NCI-H345 (cell line): ENCODE measurements at regions not wholly inside any gene's neighbourhood (a gene's known extent, or its start where the extent isn't known, plus 50 kb on each side); places are given as distances from the start of the nearest gene placed in this dataset.

Source experiments
- DNase-seq: peaks from one replicate; lab custom pipeline; 2025; lab: John Stamatoyannopoulos, UW

DNA sequence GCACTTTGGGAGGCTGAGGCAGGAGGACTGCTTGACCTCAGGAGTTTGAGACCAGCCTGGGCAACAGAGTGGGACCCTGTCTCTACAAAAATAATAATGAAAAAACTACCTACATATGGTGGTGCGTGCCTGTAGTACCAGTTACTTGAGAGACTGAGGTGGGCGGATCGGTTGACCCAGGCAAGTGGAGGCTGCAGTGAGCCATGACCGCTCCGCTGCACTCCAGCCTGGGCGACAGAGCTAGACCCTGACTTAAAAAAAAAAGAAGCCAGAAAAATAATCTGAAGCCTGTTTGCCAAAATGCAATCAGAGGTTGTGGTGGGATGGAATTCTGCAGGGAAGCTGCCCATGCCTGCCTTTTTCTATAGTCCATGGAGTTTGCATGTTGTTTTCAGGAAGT, 50.4 kb upstream of the GGTA1 start:
- DNase-seq: no peak

DNA sequence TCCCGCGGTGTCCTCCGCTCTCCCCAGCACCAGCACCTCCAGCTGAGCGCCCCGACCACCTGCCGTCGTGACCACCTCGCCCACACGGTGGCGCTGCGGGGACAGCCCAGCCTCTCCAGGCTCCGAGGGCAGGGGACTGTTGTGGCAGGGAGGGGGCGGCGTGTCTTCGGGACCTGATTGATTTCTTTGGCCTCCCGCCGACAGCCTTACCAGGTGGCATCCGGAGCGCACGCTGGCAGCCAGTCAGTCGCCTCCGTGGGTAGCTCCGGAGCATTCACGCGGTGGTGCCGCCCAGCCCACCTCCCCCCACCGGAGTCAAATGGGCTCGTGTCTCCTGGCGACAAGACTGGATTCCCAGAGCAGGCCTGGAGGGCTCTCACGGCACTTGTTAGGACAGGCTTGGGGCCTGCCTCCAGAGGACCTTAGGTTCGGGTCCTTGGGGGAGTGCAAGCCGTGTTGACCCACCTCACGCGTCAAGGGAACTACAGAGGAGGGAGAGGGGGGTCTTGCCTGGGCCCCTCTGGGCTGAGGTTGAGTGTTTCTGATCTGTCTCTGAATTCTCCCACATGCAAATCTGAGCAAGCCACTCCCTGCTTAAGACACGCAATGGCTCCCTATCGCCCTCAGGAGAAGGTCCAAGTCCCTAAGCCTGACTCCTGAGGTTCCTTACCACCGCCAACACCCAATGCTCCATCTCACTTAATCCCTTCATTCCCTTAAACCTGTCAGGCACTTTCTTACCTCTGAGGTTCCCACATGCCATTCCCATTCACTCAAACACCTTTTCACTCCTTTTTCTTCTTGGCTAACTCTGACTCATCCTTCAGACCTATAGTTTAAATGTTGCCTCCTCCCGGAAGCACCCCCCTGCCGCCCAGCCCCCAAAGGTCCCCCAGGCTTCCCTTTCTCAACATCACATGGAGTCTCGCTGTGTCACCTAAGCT, 51.2 kb upstream of the GGTA1 start:
- DNase-seq: peak; percentile 82

DNA sequence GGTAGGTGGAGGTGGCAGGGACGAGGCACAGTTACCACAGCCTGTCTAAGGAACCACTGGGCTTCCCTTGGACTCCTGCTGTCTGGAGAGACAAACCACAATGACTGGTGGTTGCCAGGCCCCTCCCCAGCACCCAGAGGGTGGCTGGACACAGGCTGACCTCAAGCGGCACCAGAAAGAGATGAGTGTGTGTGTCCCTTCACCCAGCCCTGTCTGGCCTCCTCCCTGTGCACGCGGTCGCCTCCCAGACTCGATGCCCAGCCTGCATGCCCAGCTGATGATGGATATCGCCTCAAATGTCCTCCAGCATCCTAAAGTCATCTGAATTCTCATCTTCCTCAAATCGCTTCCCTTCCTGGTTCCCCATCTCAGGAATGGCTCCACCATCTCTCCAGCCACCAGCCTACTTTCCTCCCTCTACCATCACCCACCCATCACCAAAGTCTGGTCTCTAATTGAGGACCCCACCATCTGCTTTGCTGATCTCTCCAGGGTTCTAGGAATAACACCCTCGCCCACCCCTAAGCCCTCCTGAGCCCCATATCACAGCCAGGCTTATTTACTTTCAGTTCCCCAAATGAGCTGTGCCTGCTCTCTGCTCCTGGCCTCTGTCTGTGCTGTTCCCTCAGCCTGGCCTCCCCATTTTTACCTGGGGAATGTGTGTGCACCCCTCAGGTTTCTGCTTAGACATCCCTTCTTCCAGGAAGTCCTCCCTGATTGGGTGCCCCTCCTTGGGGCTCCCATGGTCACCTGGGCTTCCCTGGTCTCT, 52.5 kb upstream of the GGTA1 start:
- DNase-seq: no peak

DNA sequence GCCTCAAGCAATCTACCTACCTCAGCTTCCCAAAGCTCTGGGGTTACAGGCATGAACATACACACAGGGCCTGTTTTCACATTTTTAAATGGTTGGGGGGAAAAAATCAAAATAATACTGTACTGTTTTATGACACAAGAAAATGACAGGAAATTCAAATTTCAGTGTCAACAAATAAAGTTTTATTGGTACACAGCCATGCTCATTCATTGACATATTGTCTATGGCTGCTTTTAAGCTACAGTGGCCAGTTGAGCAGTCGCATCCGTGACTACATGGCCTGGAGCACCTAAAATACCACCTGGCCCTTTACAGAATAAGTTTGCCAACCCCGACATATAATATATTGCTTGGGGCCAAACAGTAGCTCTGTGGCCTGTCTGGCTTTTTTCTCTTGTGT, 56.4 kb upstream of the GGTA1 start:
- no peak for DNase-seq

- no peak for DNase-seq
These were observed 56.9 kb upstream of the GGTA1 start for GRCh38 chr9:121556580-121556979.

GRCh38 chr9:121557581-121558447, 58.2 kb upstream of the GGTA1 start:
- DNase-seq: no peak

DNA sequence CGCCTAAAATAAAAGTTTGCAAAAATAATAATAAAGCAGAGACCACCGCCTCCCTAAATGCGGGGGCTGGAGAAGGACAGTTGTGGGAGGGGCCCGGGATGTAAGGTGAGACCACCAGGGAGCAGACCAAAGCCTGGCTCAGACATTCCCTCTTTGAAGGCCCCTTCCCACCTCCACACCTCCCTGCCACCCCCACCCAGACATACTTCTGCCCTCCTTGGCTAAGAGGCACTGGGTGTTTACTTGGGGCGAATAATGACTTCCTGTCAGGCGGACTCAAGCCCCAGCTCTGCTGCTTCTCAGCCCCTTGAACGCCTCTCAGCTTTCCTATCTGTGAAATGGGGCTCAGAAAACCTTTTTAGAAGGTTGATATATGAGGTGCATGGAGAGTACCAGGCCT, 58.8 kb upstream of the GGTA1 start:
- no peak for DNase-seq

DNA sequence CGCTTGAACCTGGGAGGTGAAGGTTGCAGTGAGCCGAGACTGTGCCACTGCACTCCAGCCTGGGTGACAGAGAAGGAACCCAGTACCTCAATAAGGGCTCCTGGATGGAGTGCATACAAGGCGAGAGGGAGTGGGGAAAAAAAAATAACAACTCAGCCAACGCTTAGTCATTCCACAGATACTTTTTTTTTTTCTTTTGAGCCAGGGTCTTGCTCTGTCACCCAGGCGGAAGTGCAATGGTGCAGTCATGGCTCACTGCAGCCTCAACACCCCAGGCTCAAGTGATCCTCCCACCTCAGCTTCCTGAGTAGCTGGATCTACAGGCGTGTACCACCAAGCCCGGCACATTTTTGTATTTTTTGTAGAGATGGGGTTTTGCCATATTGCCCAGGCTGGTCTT, 59.5 kb upstream of the GGTA1 start:
- no peak for DNase-seq

DNA sequence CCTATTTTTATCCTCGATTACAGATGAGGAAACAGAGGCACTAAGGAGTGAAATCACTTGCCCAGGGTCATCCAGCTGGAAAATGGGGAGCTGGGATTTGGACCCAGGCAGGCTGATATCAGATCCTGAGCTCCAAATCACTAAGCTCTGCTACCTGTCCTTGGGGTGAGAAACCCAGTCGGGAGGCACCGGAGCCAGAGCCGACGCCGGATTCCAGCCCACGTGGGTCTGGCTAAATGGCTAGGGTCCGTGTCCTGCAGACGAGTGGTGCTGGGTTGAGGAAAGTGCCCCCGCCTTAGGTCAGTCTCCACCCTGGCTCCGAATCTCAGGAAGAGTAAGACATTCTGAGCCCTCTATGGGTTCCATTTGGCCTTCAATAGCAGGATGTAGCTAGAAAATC, 61.3 kb upstream of the GGTA1 start:
- DNase-seq: no peak

DNA sequence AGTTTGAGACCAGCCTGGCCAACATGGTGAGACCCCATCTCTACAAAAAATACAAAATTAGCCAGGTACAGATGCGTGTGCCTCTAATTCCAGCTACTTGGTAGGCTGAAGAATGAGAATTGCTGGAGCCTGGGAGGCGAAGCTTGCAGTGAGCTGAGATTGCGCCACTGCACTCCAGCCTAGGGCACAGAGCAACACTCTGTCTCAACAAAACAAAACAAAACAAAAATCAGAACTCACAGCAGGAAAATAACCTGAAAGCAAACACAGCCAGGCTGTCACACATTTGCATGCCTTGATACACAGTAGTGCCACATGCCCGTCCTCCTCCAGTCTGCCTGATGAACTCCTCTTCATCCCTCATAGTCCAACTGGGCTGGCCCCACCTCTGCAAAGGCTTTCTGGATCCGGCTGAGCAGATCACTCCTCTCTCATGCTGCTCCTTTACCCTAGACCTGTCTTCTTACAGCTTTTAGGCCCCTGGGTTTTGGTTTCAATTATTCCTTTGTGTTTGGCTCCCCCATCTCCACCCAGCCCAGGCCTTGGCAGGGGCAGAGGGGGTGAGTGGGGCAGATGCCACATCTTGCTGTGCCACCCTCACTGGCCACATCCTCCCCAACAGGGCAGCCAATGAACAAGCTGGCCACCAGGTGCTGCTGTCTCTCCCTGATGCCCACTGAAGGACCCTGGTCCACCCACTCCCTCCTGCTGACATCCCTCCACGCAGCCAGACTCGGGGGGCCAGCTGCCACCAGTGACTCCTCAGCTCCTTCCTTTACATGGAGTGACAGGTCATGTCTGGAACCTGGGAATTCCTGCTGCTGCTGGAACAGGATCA, 62.0 kb upstream of the GGTA1 start:
- no peak for DNase-seq

DNA sequence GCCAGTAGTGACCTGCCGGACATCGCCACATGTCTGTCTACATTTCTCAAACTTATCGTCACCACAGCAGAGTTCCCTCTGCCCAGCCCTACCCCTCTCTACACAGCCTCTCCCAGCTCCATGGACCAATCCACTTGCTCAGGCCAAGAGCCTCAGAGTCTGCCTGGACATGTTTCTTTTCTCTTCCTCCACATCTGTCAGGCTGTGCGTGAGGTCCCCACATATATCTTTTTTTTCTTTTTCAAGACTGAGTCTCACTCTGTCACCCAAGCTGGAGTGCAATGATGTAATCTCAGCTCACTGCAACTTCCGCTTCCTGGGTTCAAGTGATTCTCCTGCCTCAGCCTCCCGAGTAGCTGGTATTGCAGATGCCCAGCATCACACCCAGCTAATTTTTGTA, 62.7 kb upstream of the GGTA1 start:
- no peak for DNase-seq

GRCh38 chr9:121563425-121563824, 63.8 kb upstream of the GGTA1 start:
- no peak for DNase-seq

DNA sequence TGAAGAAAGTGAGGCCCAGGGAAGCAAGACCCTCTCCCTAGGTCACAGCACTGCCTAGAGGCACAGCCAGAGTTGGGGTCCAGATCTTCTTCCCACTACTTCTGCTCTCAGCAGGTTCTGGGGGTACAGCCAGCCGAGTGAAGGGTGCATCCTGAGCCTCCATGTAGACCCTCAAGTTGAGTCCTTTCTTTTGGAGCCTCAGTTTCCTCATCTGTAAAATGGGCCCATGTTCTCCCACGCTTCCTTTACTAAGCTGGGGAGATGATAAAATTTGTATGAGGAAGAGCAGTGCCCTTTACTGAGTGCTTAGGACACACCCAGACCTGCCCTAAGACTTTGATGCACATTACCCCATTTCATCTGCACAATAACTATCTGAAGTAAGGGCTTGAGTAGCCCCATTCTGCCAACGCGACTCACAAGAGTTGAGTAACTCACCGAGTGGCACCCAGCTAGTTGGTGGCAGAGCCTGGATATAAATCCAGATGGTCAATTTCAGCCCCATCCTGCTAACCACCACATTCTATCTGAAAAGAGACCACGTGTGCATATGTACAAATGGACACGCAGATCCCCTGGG, 64.3 kb upstream of the GGTA1 start:
- no peak for DNase-seq

GRCh38 chr9:121564504-121565260, 65.0 kb upstream of the GGTA1 start:
- peak; percentile 30 for DNase-seq

DNA sequence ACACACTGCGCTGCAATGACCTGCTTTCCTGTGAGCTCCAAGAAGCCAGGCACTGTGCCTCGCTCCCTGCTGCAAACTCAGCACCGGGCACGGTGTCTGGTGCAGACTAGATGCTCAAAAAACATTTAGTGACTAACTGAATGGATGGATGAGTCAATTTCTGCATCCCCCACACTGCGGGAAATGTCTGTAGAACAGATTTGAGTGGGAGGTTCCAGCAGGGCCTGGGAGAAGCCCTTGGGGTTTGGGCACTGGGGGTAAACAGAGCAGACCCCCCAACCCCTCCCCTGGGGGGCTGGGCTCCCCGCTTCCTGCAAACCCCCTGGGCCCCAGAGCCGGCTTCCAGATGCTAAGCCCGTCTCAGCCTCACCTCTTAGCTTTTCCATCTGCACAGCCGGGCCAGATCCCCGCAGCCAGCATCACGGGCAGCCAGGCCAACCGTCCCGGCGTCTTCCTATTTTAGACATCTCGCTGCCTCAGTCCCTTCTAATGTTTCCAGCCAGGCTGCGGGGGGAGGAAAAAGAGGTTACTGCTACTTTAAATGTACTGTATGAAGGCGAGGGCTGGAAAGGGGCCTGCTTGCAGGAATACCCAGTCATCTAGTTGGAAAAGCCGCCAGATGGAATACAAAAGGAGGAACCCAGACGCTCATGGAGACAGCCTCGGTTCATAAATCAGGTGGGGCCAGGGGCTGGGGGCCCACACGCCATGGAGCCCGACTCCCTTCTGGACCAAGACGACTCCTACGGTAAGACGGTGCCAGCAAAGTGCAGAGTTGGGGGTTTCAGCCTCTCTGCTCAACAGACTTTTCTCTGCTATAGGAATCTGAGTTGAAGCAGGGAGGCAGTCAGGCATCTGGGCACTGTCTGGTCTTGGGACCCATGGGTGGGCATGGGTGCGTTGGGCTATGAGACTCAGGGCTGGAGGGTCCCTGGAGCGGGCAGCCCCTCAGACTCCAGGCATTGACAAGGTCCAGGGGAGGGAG, 67.1 kb upstream of the GGTA1 start:
- no peak for DNase-seq

DNA sequence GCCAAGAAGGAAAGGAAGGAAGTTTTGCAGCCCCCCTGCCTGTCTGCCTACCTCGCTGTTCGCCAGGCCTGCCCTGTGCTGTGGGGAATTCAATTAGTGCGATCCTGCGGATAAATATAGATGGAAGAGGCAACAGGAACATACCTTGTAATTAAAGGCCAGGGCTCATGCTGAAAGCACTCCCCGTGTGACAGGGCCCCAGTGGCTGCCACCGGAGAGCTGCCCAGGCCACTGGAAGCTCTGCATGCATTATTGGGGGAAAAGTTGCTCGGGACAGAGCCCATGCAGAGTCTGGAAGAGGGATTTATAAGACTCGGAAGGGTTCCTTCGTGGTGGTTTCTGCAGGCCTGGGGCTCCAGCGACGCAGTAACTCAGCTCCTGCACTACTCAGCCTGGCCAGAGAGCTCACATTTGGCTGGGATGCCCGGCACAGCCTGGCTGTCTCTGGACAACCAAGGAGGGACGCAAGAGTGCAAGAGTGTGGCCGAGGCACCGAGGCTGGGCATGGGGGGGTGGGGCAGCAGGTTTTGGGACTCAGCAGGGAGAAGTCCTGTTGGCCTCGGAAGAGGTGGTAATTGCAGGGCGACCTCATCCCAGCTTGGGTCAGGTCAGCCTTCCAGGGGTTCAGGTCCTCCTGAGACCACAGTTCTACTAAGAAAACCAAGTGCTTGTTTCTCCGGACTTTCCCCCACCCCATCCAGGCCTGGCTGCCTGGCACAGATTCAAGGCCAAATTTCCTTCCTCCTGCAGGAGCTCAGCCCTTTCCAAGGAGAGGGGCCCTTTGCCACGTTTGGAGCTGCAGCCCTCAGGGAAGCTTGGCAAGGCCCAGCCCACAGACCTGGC, 68.1 kb upstream of the GGTA1 start:
- DNase-seq: no peak

DNA sequence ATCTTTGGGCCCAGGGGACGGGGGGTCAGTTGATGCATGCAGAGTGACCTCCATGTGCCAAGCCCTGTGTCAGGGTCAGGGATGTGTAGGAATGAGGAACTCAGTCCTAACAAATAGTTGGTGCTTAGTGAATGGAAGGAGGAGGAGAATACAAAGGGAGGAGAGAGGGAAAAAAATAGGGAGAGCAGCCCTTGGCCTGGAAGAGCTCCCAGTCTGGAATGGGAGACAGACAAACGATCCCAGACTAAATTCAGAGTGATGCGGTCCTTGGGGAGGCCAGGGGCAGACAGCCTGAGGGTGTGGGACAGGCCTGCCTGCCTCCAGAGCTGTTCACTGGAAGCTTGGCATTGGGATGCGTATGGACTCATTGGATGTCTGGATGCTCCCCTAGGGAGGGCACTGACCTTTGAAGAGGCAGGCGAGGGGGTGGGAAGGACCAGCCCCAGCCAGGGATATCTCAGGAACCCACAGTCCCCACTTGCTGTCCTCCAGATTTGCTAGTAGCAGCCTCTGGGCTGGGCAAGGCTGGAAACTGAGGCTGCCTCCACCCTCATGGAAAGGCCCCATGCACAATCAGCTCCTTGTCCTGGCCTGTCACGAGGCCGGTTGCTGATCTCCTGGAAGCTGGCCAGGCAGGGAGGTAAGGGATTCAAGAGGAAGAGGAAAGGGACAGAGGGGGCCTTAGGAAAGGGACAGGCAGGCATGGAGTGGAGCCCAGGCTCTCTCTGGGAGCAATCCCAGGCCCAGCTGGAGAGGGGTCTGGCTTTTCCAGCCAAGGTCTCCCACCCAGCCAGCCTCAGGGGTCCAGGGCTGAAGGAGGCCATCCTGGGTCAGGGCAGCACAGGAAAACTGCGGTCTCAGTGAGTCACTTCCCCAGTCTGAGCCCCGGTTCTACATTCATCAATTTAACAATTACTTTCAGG, 69.0 kb upstream of the GGTA1 start:
- no peak for DNase-seq
